ENCODE measurements at regions not wholly inside any gene's neighbourhood (a gene's known extent, or its start where the extent isn't known, plus 50 kb on each side); places are given as distances from the start of the nearest gene placed in this dataset.
"Not testable (repeated sequence)": the region's sequence is repeated elsewhere in the genome, so short reads cannot be mapped to it uniquely, and the experiment has no call there.

- Histone ChIP-seq H4K20me1 (no peaks in the 10 kb centered on the region), H3K36me3 (no peaks in the 10 kb centered on the region), H3K27ac (peak overlapping the region in 7 of 11 experiments; percentile 9 to 71 (median 57); a peak in 10 of 22 replicates), H3K4me3 (no peak overlapping the region), H3K4me2 (peak overlapping the region; percentile 10 to 84 (median 63); a peak in 21 of 22 replicates), H3K9me3 (replicated peaks in 1 of 11) (no peaks in the 10 kb centered on the region), H3K4me1 (peaks cover 14 to 31% (median 23%) of the 10 kb centered on the region in 10 experiments), H3K9ac (no peak overlapping the region), H3K27me3 (no peaks in the 10 kb centered on the region)
- TF ChIP-seq Cebpa-rat (IDR thresholded peaks at IDR 0.05), result no peak
Measured at GRCh38 chr6:55046869-55047422, 127.4 kb upstream of the HCRTR2 start.

- H4K20me1 ChIP-seq, result no peaks in the 10 kb centered on the region
- H3K4me3 ChIP-seq, result no peak overlapping the region; a peak in 1 of 20 replicates
- H3K9ac ChIP-seq, result peak overlapping the region in 2 of 11 experiments; percentile 5 to 25; a peak in 1 of 22 replicates
- peaks cover 14 to 31% (median 23%) of the 10 kb centered on the region in 10 experiments for H3K4me1 ChIP-seq
- H3K27ac ChIP-seq, result peak overlapping the region in 8 of 11 experiments; percentile 15 to 71 (median 58); a peak in 14 of 22 replicates
- H3K4me2 ChIP-seq, result peak overlapping the region; percentile 10 to 84 (median 63); a peak in 21 of 22 replicates
- no peak for TF ChIP-seq Cebpa-rat (IDR thresholded peaks at IDR 0.05)
- H3K36me3 ChIP-seq, result no peaks in the 10 kb centered on the region
- H3K27me3 ChIP-seq, result no peaks in the 10 kb centered on the region
- no peaks in the 10 kb centered on the region for H3K9me3 ChIP-seq (replicated peaks in 1 of 11)
Measured at GRCh38 chr6:55047451-55048044, 126.8 kb upstream of the HCRTR2 start.

GRCh38 chr6:55049866-55050265, 124.4 kb upstream of the HCRTR2 start:
- no peak overlapping the region for H3K9ac ChIP-seq
- H3K27me3 ChIP-seq, result no peaks in the 10 kb centered on the region
- H3K4me2 ChIP-seq, result no peak overlapping the region
- no peaks in the 10 kb centered on the region for H3K9me3 ChIP-seq (replicated peaks in 1 of 11)
- no peaks in the 10 kb centered on the region for H4K20me1 ChIP-seq
- no peak overlapping the region for H3K27ac ChIP-seq
- no peak overlapping the region for H3K4me3 ChIP-seq
- no peaks in the 10 kb centered on the region for H3K36me3 ChIP-seq
- TF ChIP-seq Cebpa-rat (IDR thresholded peaks at IDR 0.05), result no peak
- peaks cover 14 to 31% (median 23%) of the 10 kb centered on the region in 10 experiments for H3K4me1 ChIP-seq

GRCh38 chr6:55052846-55053245, 121.5 kb upstream of the HCRTR2 start:
- H3K4me1 ChIP-seq, result peaks cover 3 to 11% (median 9%) of the 10 kb centered on the region in 10 experiments; a peak in 17 of 20 replicates
- H3K36me3 ChIP-seq, result no peaks in the 10 kb centered on the region
- no peak for TF ChIP-seq Cebpa-rat (IDR thresholded peaks at IDR 0.05)
- H3K27me3 ChIP-seq, result no peaks in the 10 kb centered on the region
- H3K9ac ChIP-seq, result no peak overlapping the region
- H3K27ac ChIP-seq, result no peak overlapping the region
- H3K4me2 ChIP-seq, result no peak overlapping the region
- no peak overlapping the region for H3K4me3 ChIP-seq
- no peaks in the 10 kb centered on the region for H4K20me1 ChIP-seq
- no peaks in the 10 kb centered on the region for H3K9me3 ChIP-seq (replicated peaks in 1 of 11)

GRCh38 chr6:55058682-55059081, 115.6 kb upstream of the HCRTR2 start:
- Histone ChIP-seq H4K20me1 (no peaks in the 10 kb centered on the region), H3K9ac (no peak overlapping the region), H3K27me3 (no peaks in the 10 kb centered on the region), H3K27ac (no peak overlapping the region), H3K9me3 (replicated peaks in 1 of 11) (peaks cover 13 to 29% (median 21%) of the 10 kb centered on the region in 11 experiments; a peak in 20 of 22 replicates), H3K4me1 (no peaks in the 10 kb centered on the region), H3K36me3 (no peaks in the 10 kb centered on the region), H3K4me3 (no peak overlapping the region), H3K4me2 (no peak overlapping the region)
- no peak for TF ChIP-seq Cebpa-rat (IDR thresholded peaks at IDR 0.05)

GRCh38 chr6:55064711-55065420, 109.4 kb upstream of the HCRTR2 start:
- H3K9me3 ChIP-seq (replicated peaks in 1 of 11), result peaks cover 7 to 22% (median 16%) of the 10 kb centered on the region in 11 experiments; a peak in 20 of 22 replicates
- no peak for TF ChIP-seq Cebpa-rat (IDR thresholded peaks at IDR 0.05)
- no peak overlapping the region for H3K9ac ChIP-seq
- H3K4me3 ChIP-seq, result no peak overlapping the region
- H3K4me2 ChIP-seq, result no peak overlapping the region
- H3K36me3 ChIP-seq, result no peaks in the 10 kb centered on the region
- no peaks in the 10 kb centered on the region for H3K4me1 ChIP-seq
- H3K27ac ChIP-seq, result no peak overlapping the region
- H4K20me1 ChIP-seq, result no peaks in the 10 kb centered on the region
- H3K27me3 ChIP-seq, result no peaks in the 10 kb centered on the region

GRCh38 chr6:55069132-55069781, 105.1 kb upstream of the HCRTR2 start:
- H3K4me1 ChIP-seq, result no peaks in the 10 kb centered on the region
- H3K27me3 ChIP-seq, result no peaks in the 10 kb centered on the region
- no peak overlapping the region for H3K27ac ChIP-seq
- H3K4me2 ChIP-seq, result no peak overlapping the region
- H3K36me3 ChIP-seq, result no peaks in the 10 kb centered on the region
- H3K9ac ChIP-seq, result no peak overlapping the region
- TF ChIP-seq Cebpa-rat (IDR thresholded peaks at IDR 0.05), result no peak
- no peaks in the 10 kb centered on the region for H4K20me1 ChIP-seq
- H3K4me3 ChIP-seq, result no peak overlapping the region
- no peaks in the 10 kb centered on the region for H3K9me3 ChIP-seq (replicated peaks in 1 of 11)

GRCh38 chr6:55082021-55082420, 92.3 kb upstream of the HCRTR2 start:
- TF ChIP-seq Cebpa-rat (IDR thresholded peaks at IDR 0.05), result no peak
- Histone ChIP-seq H3K4me2 (no peak overlapping the region), H3K9ac (no peak overlapping the region), H4K20me1 (no peaks in the 10 kb centered on the region), H3K36me3 (no peaks in the 10 kb centered on the region), H3K27ac (no peak overlapping the region), H3K27me3 (no peaks in the 10 kb centered on the region), H3K4me3 (no peak overlapping the region), H3K9me3 (replicated peaks in 1 of 11) (peaks cover 0 to 17% (median 0%) of the 10 kb centered on the region in 11 experiments; a peak in 2 of 22 replicates), H3K4me1 (no peaks in the 10 kb centered on the region)

- H3K4me1 ChIP-seq, H3K4me3 ChIP-seq, H3K27me3 ChIP-seq, H3K27ac ChIP-seq, H3K36me3 ChIP-seq, H3K9ac ChIP-seq, H4K20me1 ChIP-seq: not testable (repeated sequence)
- Histone ChIP-seq H3K4me2 (0 out of 22 replicates have a peak overlapping the region, but pooled peaks of 2 of the 11 experiments have one; percentile 10 to 25), H3K9me3 (replicated peaks in 1 of 11) (peaks cover 0 to 17% (median 2%) of the 10 kb centered on the region in 11 experiments; a peak in 5 of 22 replicates)
Measured at GRCh38 chr6:55088011-55088410, 86.3 kb upstream of the HCRTR2 start.
